Fibroblast of upper back skin (primary cell): ENCODE measurements at regions not wholly inside any gene's neighbourhood (a gene's known extent, or its start where the extent isn't known, plus 50 kb on each side); places are given as distances from the start of the nearest gene placed in this dataset.
"Not testable (repeated sequence)": the region's sequence is repeated elsewhere in the genome, so short reads cannot be mapped to it uniquely, and the experiment has no call there.

Experiments
- DNase-seq: peaks from one replicate; pipeline ENCODE4 v3.0.0-alpha.2; 2013

DNA sequence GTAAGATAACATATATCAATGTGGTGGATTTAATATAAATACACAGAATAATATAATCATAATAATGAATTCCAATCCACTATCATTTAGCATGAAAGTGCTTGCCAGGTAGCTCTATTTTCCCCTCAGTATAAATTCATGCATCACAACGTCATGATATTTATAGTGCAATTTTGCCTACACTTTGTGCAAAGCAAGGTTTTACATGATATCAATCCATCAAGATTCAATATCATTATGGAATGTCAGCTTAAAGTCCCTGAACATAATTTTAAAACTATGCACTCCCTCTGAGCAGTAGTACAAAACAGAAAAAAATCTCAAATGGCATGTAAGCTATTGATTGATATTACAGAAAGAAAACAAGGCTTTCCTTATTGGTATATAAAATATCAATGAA is 962.2 kb upstream of the PCDH20 start:
- DNase-seq, result no peak

DNA sequence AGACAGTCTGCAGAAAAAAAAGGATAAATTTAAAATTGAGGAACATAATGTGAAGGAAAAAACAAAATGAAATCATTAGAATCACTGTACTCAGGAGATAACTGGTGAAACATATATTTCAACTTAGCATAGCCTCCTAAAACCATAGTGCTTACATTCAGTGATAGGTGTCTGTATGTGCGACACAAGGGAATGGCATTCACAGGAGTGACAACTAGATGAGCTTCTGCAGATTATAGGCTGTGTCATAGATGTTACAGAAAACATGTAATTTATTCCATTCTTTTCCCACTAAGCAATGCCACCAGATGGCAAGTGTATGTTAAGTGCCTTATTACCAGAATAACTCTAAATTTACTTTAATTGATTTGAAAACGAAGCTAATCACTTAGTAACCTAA is 960.0 kb upstream of the PCDH20 start:
- no peak for DNase-seq

DNA sequence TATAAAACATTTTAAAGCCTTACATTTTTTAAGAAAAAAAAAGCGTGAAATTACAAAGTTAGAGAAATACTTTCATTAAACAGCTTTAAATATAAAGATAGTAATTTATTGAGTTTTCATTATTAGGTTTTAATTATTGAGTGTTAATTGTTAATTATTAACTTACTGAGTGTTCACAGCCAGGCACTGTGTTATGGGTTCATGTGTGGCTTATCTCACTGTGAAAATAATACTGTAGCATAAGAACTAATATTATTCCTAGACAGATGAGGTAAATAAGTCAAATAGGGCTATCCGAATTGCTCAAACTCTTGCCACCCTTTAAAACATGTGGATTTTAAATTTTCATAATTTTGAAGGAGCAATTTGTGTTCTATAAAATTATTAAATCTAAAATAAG is 956.1 kb upstream of the PCDH20 start:
- DNase-seq, result no peak

DNA sequence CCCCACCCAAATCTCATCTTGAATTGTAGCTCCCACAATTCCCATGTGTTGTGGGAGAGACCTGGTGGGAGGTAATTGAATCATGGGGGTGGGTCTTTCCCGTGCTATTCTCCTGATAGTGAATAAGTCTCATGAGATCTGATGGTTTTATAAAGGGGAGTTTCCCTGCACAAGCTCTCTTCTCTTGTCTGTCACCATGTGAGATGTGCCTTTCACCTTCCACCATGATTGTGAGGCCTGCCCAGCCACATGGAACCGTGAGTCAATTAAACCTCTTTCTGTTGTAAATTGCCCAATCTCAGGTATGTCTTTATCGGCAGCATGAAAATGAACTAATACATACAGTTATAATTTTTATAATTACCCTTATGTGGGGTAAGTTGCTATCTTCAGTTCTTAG is 952.3 kb upstream of the PCDH20 start:
- DNase-seq, result not testable (repeated sequence)

DNA sequence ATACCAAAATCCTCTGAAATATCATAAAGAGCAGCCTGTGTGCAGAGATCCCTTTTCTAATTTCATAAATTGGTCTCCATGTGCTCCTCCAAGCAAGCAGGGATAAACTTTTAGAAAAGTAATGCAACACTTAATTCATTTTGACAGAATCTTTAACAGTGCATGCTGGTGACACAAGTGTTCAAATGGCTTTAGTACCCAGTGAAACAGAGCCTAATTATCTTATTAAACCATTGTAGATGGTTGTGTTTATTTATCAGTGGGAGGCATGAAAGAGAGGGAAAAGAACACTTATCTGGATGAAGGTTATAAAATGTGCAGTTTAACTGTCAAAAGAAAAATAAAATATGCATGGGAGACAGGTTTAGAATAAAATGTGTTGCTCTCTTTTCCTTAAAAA is 945.0 kb upstream of the PCDH20 start:
- DNase-seq, result no peak

DNA sequence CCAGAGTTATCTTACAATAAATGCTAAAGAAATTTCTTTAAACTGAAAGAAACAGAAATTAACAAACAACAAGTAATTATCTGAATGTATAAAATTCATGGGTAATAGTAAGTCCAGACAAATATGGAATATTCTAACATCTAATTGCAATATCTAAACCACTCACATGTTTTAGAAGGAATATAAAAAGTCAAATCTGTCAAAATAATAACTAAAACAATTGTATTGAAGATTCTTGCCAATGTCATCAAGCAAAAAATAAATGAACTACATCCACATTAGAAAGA is 942.9 kb upstream of the PCDH20 start:
- no peak for DNase-seq

DNA sequence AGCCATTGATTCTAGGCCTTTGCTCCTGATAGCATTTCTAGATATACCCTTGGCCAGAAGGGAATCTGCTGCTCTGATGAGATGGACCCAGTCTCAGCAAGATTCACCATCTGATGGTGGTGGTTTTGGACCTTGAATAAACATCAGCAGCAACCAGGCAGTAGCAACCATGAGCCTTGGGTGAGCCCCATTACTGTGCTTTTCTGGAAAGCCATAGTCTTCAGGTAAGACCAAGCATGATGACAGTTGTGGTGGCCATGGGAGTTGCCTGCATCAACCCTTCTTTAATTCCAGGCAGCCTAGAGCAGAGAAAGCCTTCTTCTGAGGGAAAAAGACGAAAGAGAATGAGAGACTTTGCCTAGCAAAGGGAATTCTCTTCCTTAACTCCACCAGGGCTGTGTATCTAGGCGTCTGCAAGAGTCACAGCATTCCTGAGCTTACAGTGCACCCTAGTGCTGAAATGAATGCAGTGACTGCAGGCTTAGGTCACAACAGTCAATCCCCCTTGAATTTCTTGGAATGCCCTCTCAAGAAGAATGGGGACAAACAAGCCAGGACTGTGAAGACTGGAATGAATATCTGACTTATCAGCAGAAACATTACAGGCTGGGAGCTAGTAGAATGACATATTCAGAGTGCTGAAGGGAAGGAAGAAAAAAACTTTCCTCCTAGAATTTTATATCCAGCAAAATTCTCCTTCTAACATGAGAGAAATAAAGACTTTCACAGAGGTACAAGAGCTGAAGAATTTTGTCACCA is 942.4 kb upstream of the PCDH20 start:
- peak; percentile 46 for DNase-seq

DNA sequence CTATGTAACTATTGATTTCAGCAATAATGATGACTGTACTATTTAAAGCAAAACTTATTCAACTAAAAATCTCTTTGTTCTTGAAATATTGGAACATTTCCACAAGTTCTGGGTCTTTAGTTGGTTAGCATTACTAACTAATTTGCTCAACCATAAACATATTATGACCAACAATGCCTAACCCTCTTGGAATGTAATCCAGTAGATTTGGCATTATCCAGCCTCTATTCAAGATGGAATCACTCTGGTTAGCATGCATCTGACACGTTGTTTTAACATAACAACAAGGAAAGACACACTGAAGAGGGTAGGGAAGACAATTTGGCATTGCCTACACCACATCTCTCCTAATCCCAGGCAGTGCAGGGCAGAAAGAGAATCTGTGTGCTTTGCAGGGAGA is 941.3 kb upstream of the PCDH20 start:
- no peak for DNase-seq

DNA sequence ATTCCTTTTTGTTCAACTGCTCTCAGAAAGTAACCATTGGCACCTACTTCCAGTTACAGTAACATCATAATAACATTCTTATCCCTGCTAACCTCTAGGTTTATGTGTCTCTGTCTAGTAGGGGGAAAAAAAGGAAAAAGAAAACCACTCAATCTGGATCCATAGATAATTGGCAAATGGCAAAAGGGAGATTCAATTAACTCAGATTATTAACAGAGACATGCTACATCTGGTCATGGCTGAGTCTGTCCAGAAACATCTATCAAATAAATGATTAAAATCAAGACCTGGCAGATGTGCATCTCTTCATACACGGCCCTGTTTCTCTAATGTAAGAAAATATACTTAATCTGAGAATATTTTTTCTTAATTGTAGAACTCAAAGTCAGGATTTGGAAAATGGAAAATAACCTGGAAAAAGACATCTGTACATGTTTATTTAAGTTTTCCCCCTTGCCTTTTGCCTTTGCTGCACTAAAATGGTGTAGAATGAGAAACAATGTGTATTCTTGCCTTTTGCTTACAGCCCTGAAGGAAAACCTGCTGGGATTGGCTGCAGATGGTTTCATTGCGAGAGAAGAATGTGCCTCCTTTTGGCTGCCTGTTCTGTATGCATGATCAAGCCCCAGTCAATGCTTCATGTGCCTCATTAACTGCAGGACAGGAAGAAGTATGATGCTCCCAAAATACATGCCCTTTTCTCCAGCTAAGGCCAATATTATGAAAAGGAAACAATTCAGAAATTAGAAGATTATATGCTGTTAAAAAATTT is 921.6 kb upstream of the PCDH20 start:
- no peak for DNase-seq

DNA sequence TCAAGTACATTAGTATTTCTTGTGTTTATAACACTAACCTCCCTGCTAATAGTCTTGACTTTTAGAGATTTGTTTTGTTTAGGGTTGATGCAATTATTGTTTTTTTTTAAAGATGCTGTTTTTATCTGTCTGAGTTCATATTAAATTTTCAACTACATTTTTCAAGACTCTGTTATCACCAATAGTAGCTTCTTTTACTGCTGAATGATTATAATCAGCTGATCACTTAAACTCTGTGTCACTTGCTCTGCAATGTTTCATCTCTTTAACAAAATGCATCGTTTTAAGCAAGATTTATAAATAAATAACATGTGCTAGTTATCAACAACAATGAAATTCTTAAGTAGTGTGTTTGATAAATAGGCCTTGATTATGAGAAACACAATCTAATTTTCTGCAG is 920.9 kb upstream of the PCDH20 start:
- DNase-seq, result no peak

DNA sequence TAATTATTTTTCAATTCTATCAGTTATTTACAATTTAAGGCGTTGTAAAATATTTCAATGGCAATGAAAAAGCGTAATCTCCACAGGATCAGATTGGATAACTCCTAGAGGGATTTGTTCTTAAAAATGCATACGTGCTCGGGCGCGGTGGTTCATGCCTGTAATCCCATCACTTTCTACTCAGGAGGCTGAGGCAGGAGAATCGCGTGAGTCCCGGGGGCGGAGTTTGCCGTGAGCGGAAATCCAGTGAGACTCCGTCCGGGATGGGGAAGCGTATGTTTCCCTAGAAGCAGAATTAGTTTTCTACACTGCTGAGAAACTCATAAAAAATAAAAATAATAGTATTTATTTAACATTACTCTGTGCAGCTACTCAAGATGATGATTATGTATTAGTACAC is 917.8 kb upstream of the PCDH20 start:
- no peak for DNase-seq

DNA sequence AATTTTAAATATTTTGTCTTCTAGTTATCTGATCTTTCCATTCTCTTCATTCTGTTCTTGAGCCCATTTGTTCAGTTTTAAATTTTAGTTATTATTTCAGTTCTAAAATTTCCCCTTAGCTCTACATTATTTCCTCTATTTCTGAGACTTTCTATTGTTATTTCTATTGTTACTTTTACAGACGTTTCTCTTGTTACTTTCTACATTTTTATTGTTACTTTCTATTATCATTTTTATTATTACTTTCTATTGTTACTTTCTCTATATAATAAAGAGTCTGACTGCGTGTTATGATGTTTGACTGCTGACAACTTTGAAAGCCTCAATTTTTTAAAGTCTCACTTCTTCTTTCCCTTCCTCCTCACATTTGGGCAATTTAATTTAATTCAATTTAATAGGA is 915.7 kb upstream of the PCDH20 start:
- DNase-seq, result no peak

DNA sequence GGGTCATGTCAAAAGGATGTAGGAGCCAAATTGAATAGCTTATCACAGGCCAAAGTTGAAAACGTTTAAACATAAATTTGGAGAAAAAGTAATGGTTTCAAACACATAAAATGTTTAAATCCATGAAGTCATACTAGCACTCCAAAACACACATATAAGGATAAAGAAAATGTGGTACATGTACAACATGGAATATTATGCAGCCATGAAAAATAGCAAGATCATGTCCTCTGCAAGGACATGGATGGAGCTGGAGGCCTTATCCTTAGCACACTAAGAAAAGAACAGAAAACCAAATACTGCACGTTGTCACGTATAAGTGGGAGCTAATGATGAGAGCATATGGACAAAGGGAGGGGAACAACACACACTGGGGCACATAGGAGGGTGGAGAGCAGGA is 911.7 kb upstream of the PCDH20 start:
- DNase-seq, result no peak

DNA sequence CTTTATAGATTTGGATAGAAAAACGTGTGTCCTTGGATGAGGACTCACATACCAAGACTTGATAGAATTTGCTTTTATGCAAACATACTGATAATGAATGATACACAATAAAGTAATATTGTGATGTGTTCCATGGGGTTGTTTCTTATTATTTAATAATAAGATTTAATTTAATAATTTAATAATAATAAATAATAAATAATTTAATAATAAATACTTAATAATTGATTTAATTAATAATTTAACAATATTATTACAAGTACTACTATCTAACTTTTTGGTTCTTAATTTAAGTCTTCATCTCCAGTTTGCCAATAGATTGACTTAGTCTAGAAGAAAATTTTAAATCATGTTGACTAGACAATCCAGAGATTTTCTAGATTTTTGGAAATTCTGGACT is 909.2 kb upstream of the PCDH20 start:
- no peak for DNase-seq

DNA sequence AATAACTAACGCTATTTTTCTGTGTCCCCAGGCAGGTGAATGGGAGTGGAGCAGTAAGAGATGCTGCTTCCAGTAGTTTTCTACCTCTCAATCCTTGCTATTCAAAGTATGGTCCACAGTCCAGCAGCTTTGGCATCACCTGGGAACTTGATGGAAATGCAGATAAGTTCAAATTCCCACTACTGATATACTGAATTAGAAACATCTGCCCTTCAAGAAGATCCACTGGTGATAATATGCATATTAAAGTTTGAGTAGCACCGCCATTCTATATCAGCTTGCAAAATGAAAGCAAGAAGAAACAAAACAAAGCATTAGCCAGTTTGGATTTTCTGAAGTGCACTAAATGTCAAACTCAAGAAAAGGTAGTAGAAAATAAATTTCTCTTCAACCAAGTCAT is 906.2 kb upstream of the PCDH20 start:
- no peak for DNase-seq

DNA sequence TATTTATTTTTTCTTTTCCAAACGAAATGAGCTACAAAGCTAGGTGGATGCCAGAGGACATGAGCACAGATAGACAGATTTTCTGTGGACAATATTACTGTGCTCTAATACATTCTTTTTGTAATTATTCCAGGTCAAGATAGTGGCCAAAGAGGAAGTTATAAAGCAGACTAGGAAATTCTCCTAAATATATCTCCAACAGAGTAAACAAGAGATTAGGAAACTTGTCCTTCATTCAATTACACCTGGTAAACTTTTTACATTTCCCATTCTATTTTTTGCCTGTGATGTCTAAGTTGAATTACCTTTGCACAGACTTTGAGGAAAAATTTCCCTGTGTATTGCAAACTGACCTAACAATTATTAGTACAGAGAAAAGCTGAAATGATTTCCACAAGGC is 905.5 kb upstream of the PCDH20 start:
- no peak for DNase-seq

DNA sequence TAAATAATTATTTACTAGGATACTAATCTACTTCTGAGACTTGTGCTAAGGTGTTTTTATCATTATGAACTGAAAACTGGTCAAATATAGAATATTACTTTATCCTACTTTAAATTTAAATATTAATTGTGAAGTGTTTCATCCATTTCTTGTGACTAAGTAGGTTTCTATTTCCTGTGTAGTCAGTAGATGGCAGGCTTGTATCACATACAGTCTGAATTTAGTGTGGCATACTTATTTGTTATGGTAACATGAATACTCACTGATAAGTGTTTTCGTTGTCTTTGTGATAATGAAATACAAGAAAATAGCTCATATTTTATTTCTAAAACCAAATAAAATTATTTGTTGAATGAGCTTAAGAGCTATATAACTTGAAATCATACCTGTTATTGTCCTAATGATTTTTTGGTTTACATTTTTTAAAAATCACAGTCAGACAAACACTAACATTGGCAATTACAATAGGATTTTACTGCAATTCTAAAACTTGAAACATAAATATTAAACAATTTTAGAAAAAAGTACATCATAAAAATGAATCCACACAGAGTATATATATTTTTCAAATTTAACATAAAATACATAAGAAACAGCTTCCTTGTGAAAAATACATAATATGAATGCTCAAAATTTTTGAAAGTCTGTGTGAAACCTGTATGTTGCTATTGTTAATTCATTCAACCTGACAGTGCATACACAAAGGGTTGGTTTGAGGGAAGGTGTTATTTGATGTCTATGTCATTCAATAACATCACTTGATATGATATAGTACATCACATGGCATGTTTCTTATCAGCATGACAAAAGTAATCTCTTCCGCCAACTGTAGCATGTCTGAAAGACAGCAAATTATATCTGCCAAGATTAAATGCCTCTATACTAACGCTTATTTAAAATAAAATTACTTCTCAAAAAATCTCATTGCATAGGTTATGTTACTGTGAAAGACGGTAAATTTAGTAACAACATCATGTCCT is 904.8 kb upstream of the PCDH20 start:
- DNase-seq, result peak; percentile 54

DNA sequence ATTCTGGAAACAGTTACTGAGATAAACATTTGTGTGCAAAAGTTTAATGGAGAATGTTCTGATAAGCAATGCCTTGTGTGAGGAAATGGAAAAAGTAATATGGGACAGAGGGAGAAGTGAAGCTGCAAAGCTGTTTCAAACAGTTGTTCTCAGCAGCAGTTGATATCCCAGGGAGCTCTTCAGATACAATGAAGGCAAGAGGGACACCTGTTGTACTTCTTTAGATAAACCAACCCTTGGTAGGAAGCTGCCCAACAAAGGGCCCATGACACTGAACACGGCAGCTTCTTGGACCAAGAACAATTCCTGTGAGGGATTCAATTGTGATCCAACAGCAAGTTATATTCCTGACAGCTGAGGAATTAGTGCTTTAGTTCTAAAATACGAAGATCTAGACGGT is 894.3 kb upstream of the PCDH20 start:
- DNase-seq, result no peak

DNA sequence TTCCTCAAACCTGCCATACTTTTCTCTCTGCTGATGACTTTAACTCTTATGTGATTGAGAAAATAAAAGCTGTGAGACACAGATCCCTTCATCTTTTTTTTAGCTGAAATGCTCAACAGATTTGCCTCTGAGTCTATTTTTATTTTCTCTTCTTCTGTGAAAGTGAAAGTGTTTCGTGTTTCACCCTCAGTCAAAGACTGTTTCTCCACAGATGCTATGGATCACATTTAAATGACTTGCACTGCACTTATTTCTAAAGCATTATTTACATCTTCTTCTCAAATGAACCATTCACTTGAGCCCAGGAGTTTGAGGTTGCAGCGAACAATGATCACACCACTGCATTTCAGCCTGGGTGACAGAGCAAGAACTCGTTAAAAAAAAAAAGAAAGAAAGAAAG is 890.1 kb upstream of the PCDH20 start:
- DNase-seq, result no peak

DNA sequence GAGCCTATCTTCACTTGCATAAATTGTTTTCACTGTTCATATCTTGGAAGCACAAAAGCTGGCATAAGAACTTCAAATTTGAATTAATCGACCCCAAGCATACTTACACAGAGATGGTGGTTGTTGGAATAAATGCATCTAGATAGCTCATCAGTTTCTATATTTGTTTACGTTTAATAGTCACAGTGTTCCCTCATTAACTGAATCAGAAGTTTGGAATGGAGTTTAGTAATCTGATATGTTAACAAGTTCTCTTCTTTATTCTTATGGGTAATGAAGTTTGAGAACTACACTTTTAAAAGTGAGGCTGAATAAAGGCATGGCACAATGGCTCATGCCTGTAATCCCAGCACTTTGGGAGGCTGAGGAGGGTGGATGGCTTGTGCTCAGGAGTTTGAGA is 886.7 kb upstream of the PCDH20 start:
- DNase-seq, result no peak

DNA sequence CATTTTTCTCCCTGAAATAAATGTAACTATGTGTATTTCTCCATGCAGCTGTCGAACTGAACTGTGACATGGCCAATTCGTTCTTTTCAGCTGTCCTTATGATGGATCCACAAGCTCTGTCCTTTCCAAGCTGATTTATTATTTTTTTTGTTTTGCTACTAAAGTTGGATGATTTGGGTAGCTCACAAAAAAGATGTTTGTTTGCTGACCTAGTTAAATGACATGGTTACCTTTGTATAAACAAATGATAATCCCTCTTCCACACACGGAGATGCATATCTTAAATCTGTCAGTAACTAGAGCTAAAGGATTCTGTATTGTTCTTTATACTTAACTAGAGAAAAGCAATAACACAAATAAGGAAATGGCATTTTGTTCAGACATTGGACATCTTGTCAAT is 884.3 kb upstream of the PCDH20 start:
- no peak for DNase-seq

DNA sequence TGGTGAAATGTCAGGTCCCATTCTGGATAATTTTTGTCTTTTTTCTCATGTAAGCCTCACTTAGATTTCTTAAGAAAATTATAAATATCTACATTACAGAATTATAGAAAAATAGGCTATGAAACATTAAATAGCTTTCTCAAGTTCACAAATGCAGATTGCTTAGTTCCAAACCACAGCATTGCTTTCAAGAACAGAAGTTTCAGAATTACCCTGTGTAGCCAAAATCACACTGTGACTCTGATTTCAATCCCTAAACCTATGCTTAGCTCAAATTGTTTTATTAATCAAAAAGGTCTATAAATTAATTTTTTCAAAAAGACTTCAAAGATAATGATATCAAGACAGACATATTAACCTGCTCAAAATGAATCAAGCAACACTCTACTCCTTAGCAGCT is 881.2 kb upstream of the PCDH20 start:
- no peak for DNase-seq

DNA sequence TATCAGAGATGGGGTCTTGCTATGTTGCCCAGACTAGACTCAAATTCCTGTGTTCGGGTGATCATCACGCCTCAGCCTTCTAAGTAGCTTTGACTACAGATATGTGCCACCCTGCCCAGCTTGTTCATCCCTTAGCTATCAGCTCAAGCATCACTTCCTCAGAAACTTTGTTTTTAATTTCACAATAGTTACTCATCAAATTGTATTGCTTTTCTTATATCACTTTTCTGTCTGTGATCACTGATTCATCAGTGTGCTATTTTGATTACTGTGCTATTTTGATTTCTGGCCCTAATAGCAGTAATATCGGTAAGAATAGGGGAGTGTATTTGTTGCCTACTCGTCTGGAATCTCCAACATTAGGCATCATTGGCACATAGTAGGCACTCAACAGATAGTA is 878.6 kb upstream of the PCDH20 start:
- DNase-seq, result peak; percentile 6
